SH-SY5Y (cell line): ENCODE measurements at regions not wholly inside any gene's neighbourhood (a gene's known extent, or its start where the extent isn't known, plus 50 kb on each side); places are given as distances from the start of the nearest gene placed in this dataset.

Experiments
- GATA2 ChIP-seq: IDR thresholded peaks from 2 replicates; pipeline ENCODE4 v1.6.1; 2011; ENCODE audit warnings: mild to moderate bottlenecking, low read depth, low read length
- GATA3 ChIP-seq: IDR thresholded peaks from 2 replicates; pipeline ENCODE4 v1.6.1; 2011; ENCODE audit warnings: low read depth, mild to moderate bottlenecking, low read length, moderate library complexity

- no peak for TF ChIP-seq GATA2
- no peak for TF ChIP-seq GATA3
Observed at GRCh38 chr18:52046842-52047241, 293.2 kb upstream of the DCC start.
